Panc1 (cell line): ENCODE measurements at regions not wholly inside any gene's neighbourhood (a gene's known extent, or its start where the extent isn't known, plus 50 kb on each side); places are given as distances from the start of the nearest gene placed in this dataset.

ENCODE experiments used
- CTCF ChIP-seq: fragments of 450-650 bp; IDR thresholded peaks from 2 replicates; pipeline ENCODE4 v1.5.1; 2017; ENCODE audit warnings: mild to moderate bottlenecking
- POLR2AphosphoS5 ChIP-seq: IDR thresholded peaks from 2 replicates; pipeline ENCODE4 v1.6.1; 2012; ENCODE audit warnings: mild to moderate bottlenecking, low read depth, low read length, moderate library complexity
- SIN3A ChIP-seq: IDR thresholded peaks from 2 replicates; pipeline ENCODE4 v1.6.1; 2012; ENCODE audit warnings: low read depth, mild to moderate bottlenecking, low read length, moderate library complexity, borderline replicate concordance; ENCODE audit not compliant: insufficient read depth
- TCF7L2 ChIP-seq: IDR thresholded peaks from 2 replicates; pipeline ENCODE4 v1.6.1; 2011; ENCODE audit warnings: mild to moderate bottlenecking, low read depth, low read length, inconsistent platforms

GRCh38 chr13:61765940-61766666 is 350.5 kb upstream of the PCDH20 start:
- TF ChIP-seq CTCF (no peak), POLR2AphosphoS5 (no peak), TCF7L2 (no peak), SIN3A (no peak)
